Liver (tissue), 8 donors: ENCODE measurements at regions not wholly inside any gene's neighbourhood (a gene's known extent, or its start where the extent isn't known, plus 50 kb on each side); places are given as distances from the start of the nearest gene placed in this dataset.

Experiments used
- DNase-seq: peaks from one replicate; pipeline ENCODE4 v3.0.0-alpha.2; 2017; ENCODE audit warnings: low spot score
- H3K27ac ChIP-seq, 2 donors: one replicate each; pipeline ENCODE4 v1.7.0; 2013; ENCODE audit warnings: inconsistent platforms in 2 of 2, low read length in 2 of 2, control low read depth in 1 of 2, low read depth in 1 of 2, mild to moderate bottlenecking in 1 of 2
- H3K27me3 ChIP-seq, 4 donors: one replicate each; pipeline versions ENCODE4 v1.6.1 to v1.7.0; 2013; ENCODE audit warnings: low read length in 3 of 4, inconsistent platforms in 1 of 4, mild to moderate bottlenecking in 1 of 4, moderate library complexity in 1 of 4; ENCODE audit not compliant: control insufficient read depth in 4 of 4, insufficient read depth in 4 of 4
- H3K36me3 ChIP-seq, 4 donors: one replicate each; pipeline versions ENCODE4 v1.6.1 to v1.7.0; 2013; ENCODE audit warnings: low read length in 3 of 4, mild to moderate bottlenecking in 3 of 4, low read depth in 1 of 4, moderate library complexity in 1 of 4; ENCODE audit not compliant: control insufficient read depth in 4 of 4, insufficient read depth in 3 of 4
- H3K4me1 ChIP-seq, 4 donors: one replicate each; pipeline versions ENCODE4 v1.6.1 to v1.7.0; 2013; ENCODE audit warnings: low read length in 3 of 4, mild to moderate bottlenecking in 3 of 4, moderate library complexity in 1 of 4; ENCODE audit not compliant: control insufficient read depth in 4 of 4, insufficient read depth in 4 of 4
- H3K4me3 ChIP-seq, 3 donors: one replicate each; pipeline versions ENCODE4 v1.6.1 to v1.7.0; 2013; ENCODE audit warnings: low read length in 3 of 3, control low read depth in 1 of 3, low read depth in 1 of 3, mild to moderate bottlenecking in 1 of 3
- H3K9ac ChIP-seq, 2 donors: one replicate each; pipeline ENCODE4 v1.7.0; 2013; ENCODE audit warnings: low read length in 2 of 2, mild to moderate bottlenecking in 2 of 2, moderate library complexity in 2 of 2, control low read depth in 1 of 2, low read depth in 1 of 2
- H3K9me3 ChIP-seq, 4 donors: one replicate each; pipeline versions ENCODE4 v1.6.1 to v1.7.0; 2013; ENCODE audit warnings: low read length in 3 of 4; ENCODE audit not compliant: control insufficient read depth in 4 of 4
- FOXA1 ChIP-seq: IDR thresholded peaks from 2 replicates; pipeline ENCODE4 v1.6.1; 2016; ENCODE audit warnings: antibody characterized with exemption
- FOXA2 ChIP-seq: IDR thresholded peaks from 2 replicates; pipeline ENCODE4 v1.6.1; 2016; ENCODE audit warnings: antibody characterized with exemption
- GABPA ChIP-seq, 2 donors: IDR thresholded peaks in 1 of 2; conservative IDR thresholded peaks in 1 of 2; 2 replicates each; pipeline ENCODE4 v1.6.1; 2016; ENCODE audit warnings: antibody characterized with exemption in 2 of 2, mild to moderate bottlenecking in 1 of 2, moderate library complexity in 1 of 2
- HNF4A ChIP-seq, 2 donors: conservative IDR thresholded peaks; 2 replicates each; pipeline ENCODE4 v1.6.1; 2016; ENCODE audit warnings: antibody characterized with exemption in 2 of 2, mild to moderate bottlenecking in 2 of 2
- HNF4G ChIP-seq: IDR thresholded peaks from 2 replicates; pipeline ENCODE4 v1.6.1; 2016; ENCODE audit warnings: antibody characterized with exemption
- JUND ChIP-seq, 2 donors: IDR thresholded peaks; 2 replicates each; pipeline ENCODE4 v1.6.1; 2016; ENCODE audit warnings: antibody characterized with exemption in 2 of 2
- NR2F2 ChIP-seq: IDR thresholded peaks from 2 replicates; pipeline ENCODE4 v1.6.1; 2016; ENCODE audit warnings: antibody characterized with exemption
- RXRA ChIP-seq, 2 donors: IDR thresholded peaks; 2 replicates each; pipeline ENCODE4 v1.6.1; 2017 to 2018; ENCODE audit warnings: antibody characterized with exemption in 2 of 2, mild to moderate bottlenecking in 1 of 2
- TAF1 ChIP-seq: conservative IDR thresholded peaks from 2 replicates; pipeline ENCODE4 v1.6.1; 2016; ENCODE audit warnings: antibody characterized with exemption, mild to moderate bottlenecking
- WGBS: extraction: QIAGEN DNeasy Blood & Tissue Kit; methylation state at CpG from one replicate; pipeline ENCODE4 v1.1.7; 2013; 5-methylcytosine and 5-hydroxymethylcytosine counted together
- TF ChIP-seq, protein P1 (sequence below): fragments of 150-350 bp; IDR thresholded peaks from 2 replicates; pipeline ENCODE4 v1.5.1; 2017; ENCODE audit warnings: improper control_type of control experiment, low read depth, low read length; ENCODE audit not compliant: missing input control
- TF ChIP-seq, protein P2 (sequence below): IDR thresholded peaks from 2 replicates; pipeline ENCODE4 v1.6.1; 2016; ENCODE audit warnings: antibody characterized with exemption, mild to moderate bottlenecking
- TF ChIP-seq, protein P3 (sequence below): IDR thresholded peaks from 2 replicates; pipeline ENCODE4 v1.6.1; 2016; ENCODE audit warnings: antibody characterized with exemption
- TF ChIP-seq, protein P4 (sequence below): IDR thresholded peaks from 2 replicates; pipeline ENCODE4 v1.6.1; 2016; ENCODE audit warnings: antibody characterized with exemption
- TF ChIP-seq, protein P5 (sequence below): IDR thresholded peaks from 2 replicates; pipeline ENCODE4 v1.6.1; 2016; ENCODE audit warnings: antibody characterized with exemption
- donor health status: healthy.
- donor health status: healthy.
- donor health status: healthy.
- donor health status: healthy.
- donor health status: healthy.

DNA sequence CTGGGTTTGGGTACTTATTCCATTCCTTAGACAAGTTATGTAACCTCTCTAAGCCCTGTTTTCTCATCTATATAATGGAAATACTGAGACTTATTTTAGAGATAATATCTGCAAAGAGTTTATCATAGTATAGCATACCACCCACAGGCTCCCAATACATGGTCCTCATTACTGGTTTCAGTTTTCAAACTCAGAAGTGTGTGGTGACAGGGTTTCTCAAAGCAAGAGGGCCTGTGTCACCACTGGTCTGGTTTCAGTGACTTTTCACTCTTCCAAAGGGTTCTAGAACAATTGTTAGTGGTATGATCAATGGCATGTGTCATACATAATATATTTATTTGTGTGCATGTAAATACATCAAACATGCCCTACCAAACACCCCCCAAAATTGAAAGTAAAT lies 89.2 kb upstream of the BMPER start (continued):
- TF ChIP-seq, protein P1, sequence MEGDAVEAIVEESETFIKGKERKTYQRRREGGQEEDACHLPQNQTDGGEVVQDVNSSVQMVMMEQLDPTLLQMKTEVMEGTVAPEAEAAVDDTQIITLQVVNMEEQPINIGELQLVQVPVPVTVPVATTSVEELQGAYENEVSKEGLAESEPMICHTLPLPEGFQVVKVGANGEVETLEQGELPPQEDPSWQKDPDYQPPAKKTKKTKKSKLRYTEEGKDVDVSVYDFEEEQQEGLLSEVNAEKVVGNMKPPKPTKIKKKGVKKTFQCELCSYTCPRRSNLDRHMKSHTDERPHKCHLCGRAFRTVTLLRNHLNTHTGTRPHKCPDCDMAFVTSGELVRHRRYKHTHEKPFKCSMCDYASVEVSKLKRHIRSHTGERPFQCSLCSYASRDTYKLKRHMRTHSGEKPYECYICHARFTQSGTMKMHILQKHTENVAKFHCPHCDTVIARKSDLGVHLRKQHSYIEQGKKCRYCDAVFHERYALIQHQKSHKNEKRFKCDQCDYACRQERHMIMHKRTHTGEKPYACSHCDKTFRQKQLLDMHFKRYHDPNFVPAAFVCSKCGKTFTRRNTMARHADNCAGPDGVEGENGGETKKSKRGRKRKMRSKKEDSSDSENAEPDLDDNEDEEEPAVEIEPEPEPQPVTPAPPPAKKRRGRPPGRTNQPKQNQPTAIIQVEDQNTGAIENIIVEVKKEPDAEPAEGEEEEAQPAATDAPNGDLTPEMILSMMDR, result no peak

DNA sequence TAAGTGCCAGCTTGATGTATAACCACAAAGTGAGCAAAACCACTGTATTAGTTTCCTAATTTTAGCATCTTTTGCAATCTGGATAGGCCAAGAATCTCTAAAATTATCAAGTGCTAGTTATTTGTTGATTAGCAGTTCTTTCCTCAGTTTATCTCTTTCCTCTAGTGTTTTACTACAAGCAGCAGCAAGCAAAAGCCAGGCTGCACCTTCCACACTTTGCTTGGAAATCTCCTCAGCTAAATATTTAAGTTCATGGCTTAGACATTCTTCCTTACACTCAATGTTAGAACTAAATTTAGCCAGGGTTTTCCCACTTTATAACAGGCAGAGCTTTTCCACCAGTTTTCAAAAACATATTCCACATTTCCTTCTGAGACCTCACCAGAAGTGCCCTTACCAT lies 85.7 kb upstream of the BMPER start:
- Histone ChIP-seq H3K27me3 (no peaks in the 10 kb centered on the region), H3K4me3 (no peak overlapping the region), H3K4me1 (no peaks in the 10 kb centered on the region), H3K9me3 (no peaks in the 10 kb centered on the region), H3K27ac (no peak overlapping the region), H3K9ac (no peak overlapping the region), H3K36me3 (no peaks in the 10 kb centered on the region)
- TF ChIP-seq FOXA1, result no peak
- TF ChIP-seq, protein P2, sequence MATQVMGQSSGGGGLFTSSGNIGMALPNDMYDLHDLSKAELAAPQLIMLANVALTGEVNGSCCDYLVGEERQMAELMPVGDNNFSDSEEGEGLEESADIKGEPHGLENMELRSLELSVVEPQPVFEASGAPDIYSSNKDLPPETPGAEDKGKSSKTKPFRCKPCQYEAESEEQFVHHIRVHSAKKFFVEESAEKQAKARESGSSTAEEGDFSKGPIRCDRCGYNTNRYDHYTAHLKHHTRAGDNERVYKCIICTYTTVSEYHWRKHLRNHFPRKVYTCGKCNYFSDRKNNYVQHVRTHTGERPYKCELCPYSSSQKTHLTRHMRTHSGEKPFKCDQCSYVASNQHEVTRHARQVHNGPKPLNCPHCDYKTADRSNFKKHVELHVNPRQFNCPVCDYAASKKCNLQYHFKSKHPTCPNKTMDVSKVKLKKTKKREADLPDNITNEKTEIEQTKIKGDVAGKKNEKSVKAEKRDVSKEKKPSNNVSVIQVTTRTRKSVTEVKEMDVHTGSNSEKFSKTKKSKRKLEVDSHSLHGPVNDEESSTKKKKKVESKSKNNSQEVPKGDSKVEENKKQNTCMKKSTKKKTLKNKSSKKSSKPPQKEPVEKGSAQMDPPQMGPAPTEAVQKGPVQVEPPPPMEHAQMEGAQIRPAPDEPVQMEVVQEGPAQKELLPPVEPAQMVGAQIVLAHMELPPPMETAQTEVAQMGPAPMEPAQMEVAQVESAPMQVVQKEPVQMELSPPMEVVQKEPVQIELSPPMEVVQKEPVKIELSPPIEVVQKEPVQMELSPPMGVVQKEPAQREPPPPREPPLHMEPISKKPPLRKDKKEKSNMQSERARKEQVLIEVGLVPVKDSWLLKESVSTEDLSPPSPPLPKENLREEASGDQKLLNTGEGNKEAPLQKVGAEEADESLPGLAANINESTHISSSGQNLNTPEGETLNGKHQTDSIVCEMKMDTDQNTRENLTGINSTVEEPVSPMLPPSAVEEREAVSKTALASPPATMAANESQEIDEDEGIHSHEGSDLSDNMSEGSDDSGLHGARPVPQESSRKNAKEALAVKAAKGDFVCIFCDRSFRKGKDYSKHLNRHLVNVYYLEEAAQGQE, result no peak
- TF ChIP-seq, protein P3, sequence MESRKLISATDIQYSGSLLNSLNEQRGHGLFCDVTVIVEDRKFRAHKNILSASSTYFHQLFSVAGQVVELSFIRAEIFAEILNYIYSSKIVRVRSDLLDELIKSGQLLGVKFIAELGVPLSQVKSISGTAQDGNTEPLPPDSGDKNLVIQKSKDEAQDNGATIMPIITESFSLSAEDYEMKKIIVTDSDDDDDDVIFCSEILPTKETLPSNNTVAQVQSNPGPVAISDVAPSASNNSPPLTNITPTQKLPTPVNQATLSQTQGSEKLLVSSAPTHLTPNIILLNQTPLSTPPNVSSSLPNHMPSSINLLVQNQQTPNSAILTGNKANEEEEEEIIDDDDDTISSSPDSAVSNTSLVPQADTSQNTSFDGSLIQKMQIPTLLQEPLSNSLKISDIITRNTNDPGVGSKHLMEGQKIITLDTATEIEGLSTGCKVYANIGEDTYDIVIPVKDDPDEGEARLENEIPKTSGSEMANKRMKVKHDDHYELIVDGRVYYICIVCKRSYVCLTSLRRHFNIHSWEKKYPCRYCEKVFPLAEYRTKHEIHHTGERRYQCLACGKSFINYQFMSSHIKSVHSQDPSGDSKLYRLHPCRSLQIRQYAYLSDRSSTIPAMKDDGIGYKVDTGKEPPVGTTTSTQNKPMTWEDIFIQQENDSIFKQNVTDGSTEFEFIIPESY, result no peak
- TF ChIP-seq, protein P4, sequence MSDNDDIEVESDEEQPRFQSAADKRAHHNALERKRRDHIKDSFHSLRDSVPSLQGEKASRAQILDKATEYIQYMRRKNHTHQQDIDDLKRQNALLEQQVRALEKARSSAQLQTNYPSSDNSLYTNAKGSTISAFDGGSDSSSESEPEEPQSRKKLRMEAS, result no peak
- TF ChIP-seq, protein P5, sequence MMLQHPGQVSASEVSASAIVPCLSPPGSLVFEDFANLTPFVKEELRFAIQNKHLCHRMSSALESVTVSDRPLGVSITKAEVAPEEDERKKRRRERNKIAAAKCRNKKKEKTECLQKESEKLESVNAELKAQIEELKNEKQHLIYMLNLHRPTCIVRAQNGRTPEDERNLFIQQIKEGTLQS, result no peak
- no peak for TF ChIP-seq RXRA (IDR thresholded peaks at IDR 0.05)
- no peak for TF ChIP-seq TAF1
- TF ChIP-seq GABPA (IDR thresholded peaks at IDR 0.05 in 1 of 2, conservative IDR thresholded peaks at IDR 0.05 in 1 of 2), result no peak
- no peak for TF ChIP-seq NR2F2
- no peak for TF ChIP-seq HNF4G
- TF ChIP-seq JUND (IDR thresholded peaks at IDR 0.05), result no peak
- no peak for TF ChIP-seq HNF4A (conservative IDR thresholded peaks at IDR 0.05)
- no peak for TF ChIP-seq FOXA2
- no peak for DNase-seq

DNA sequence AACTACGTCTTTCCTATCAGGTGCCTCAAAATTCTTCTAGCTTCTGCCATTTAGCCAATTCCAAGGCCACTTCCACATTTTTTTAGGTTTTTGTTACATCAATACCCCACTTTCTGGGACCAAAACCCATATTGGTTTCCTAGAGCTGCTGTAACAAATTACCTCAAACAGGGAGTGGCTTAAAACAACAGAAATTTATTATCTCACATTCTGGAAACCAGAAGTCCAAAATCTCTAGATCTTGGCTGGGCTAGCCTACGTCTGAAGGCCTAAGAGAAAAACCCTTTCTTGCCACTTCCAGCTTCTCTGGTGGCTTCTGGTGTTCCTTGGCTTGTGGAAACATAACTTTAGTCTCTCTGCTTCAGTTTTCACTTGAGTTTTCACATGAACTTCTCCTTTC lies 85.1 kb upstream of the BMPER start:
- no peak overlapping the region for H3K9ac ChIP-seq
- no peaks in the 10 kb centered on the region for H3K27me3 ChIP-seq
- no peaks in the 10 kb centered on the region for H3K36me3 ChIP-seq
- DNase-seq, result no peak
- H3K4me1 ChIP-seq, result no peaks in the 10 kb centered on the region
- no peak overlapping the region for H3K4me3 ChIP-seq
- no peak overlapping the region for H3K27ac ChIP-seq
- 84% methylated on average over 2 of the region's 2 CpGs for WGBS
- no peaks in the 10 kb centered on the region for H3K9me3 ChIP-seq
- TF ChIP-seq FOXA2, result no peak
- TF ChIP-seq, protein P2, result no peak
- TF ChIP-seq HNF4G, result no peak
- TF ChIP-seq, protein P5, result no peak
- TF ChIP-seq, protein P3, result no peak
